ENCODE measurements at regions not wholly inside any gene's neighbourhood (a gene's known extent, or its start where the extent isn't known, plus 50 kb on each side); places are given as distances from the start of the nearest gene placed in this dataset.
"Not testable (repeated sequence)": the region's sequence is repeated elsewhere in the genome, so short reads cannot be mapped to it uniquely, and the experiment has no call there.

- H3K4me1 ChIP-seq, H4K20me1 ChIP-seq, H3K4me2 ChIP-seq, H3K36me3 ChIP-seq, H3K4me3 ChIP-seq, H3K9me3 ChIP-seq, H3K27ac ChIP-seq, H3K9ac ChIP-seq, H3K27me3 ChIP-seq: not testable (repeated sequence)
Observed at GRCh38 chr1:223998676-223999455, 115.0 kb upstream of the FBXO28 start.

- H3K9ac ChIP-seq, H3K4me1 ChIP-seq, H4K20me1 ChIP-seq, H3K9me3 ChIP-seq, H3K36me3 ChIP-seq, H3K27ac ChIP-seq, H3K27me3 ChIP-seq, H3K4me2 ChIP-seq, H3K4me3 ChIP-seq: not testable (repeated sequence)
Observed at GRCh38 chr1:223996376-223996775, 117.5 kb upstream of the FBXO28 start.

GRCh38 chr1:223992456-223993246, 121.3 kb upstream of the FBXO28 start:
- Histone ChIP-seq H3K27ac (peak overlapping the region; percentile 67), H3K9ac (peak overlapping the region; percentile 82), H3K4me2 (peak overlapping the region; percentile 78), H3K4me3 (peak overlapping the region; percentile 75)
- H4K20me1 ChIP-seq, H3K36me3 ChIP-seq, H3K27me3 ChIP-seq, H3K4me1 ChIP-seq, H3K9me3 ChIP-seq: not testable (repeated sequence)

- not testable (repeated sequence) for H4K20me1 ChIP-seq, H3K27me3 ChIP-seq, H3K9me3 ChIP-seq, H3K4me2 ChIP-seq, H3K4me1 ChIP-seq, H3K9ac ChIP-seq, H3K27ac ChIP-seq, H3K36me3 ChIP-seq, H3K4me3 ChIP-seq
Observed at GRCh38 chr1:223991297-223991857, 122.5 kb upstream of the FBXO28 start.

GRCh38 chr1:223961985-223962384, 116.2 kb upstream of the TP53BP2 start:
- H3K4me2 ChIP-seq, H3K27me3 ChIP-seq, H3K27ac ChIP-seq, H3K36me3 ChIP-seq, H3K4me3 ChIP-seq, H3K9ac ChIP-seq, H3K9me3 ChIP-seq, H4K20me1 ChIP-seq, H3K4me1 ChIP-seq: not testable (repeated sequence)

GRCh38 chr1:223952801-223953200, 107.1 kb upstream of the TP53BP2 start:
- H3K9me3 ChIP-seq, H3K9ac ChIP-seq, H3K27ac ChIP-seq: not testable (repeated sequence)

GRCh38 chr1:223951551-223951950, 105.8 kb upstream of the TP53BP2 start:
- H3K4me2 ChIP-seq, H3K4me1 ChIP-seq, H3K9me3 ChIP-seq, H3K9ac ChIP-seq, H3K27ac ChIP-seq, H4K20me1 ChIP-seq, H3K4me3 ChIP-seq, H3K27me3 ChIP-seq, H3K36me3 ChIP-seq: not testable (repeated sequence)

More at GRCh38 chr1:223952801-223953200, 107.1 kb upstream of the TP53BP2 start:
- H3K4me3 ChIP-seq, H3K36me3 ChIP-seq, H3K27me3 ChIP-seq, H3K4me2 ChIP-seq, H4K20me1 ChIP-seq, H3K4me1 ChIP-seq: not testable (repeated sequence)

GRCh38 chr1:223949944-223950343, 104.2 kb upstream of the TP53BP2 start:
- H3K27ac ChIP-seq, H3K4me3 ChIP-seq, H4K20me1 ChIP-seq, H3K9me3 ChIP-seq, H3K36me3 ChIP-seq, H3K9ac ChIP-seq, H3K4me1 ChIP-seq, H3K4me2 ChIP-seq, H3K27me3 ChIP-seq: not testable (repeated sequence)

- not testable (repeated sequence) for H4K20me1 ChIP-seq, H3K9ac ChIP-seq, H3K27me3 ChIP-seq, H3K4me1 ChIP-seq, H3K36me3 ChIP-seq, H3K9me3 ChIP-seq, H3K27ac ChIP-seq, H3K4me3 ChIP-seq, H3K4me2 ChIP-seq
Observed at GRCh38 chr1:223948041-223948440, 102.3 kb upstream of the TP53BP2 start.

- not testable (repeated sequence) for H3K4me2 ChIP-seq, H3K9ac ChIP-seq, H3K9me3 ChIP-seq, H3K27me3 ChIP-seq, H3K27ac ChIP-seq, H3K36me3 ChIP-seq, H3K4me1 ChIP-seq, H4K20me1 ChIP-seq, H3K4me3 ChIP-seq
Observed at GRCh38 chr1:223936592-223936991, 90.8 kb upstream of the TP53BP2 start.

- H3K36me3 ChIP-seq, H3K4me2 ChIP-seq, H3K9me3 ChIP-seq, H3K4me1 ChIP-seq, H3K27me3 ChIP-seq, H4K20me1 ChIP-seq, H3K27ac ChIP-seq, H3K4me3 ChIP-seq, H3K9ac ChIP-seq: not testable (repeated sequence)
Observed at GRCh38 chr1:223931476-223931875, 85.7 kb upstream of the TP53BP2 start.

- not testable (repeated sequence) for H4K20me1 ChIP-seq, H3K36me3 ChIP-seq, H3K9me3 ChIP-seq, H3K27me3 ChIP-seq, H3K4me1 ChIP-seq, H3K4me2 ChIP-seq, H3K4me3 ChIP-seq, H3K9ac ChIP-seq, H3K27ac ChIP-seq
Observed at GRCh38 chr1:223920805-223921204, 75.1 kb upstream of the TP53BP2 start.

GRCh38 chr1:223915476-223915875, 69.7 kb upstream of the TP53BP2 start:
- H4K20me1 ChIP-seq, H3K9ac ChIP-seq, H3K27me3 ChIP-seq, H3K9me3 ChIP-seq, H3K4me3 ChIP-seq, H3K27ac ChIP-seq, H3K4me1 ChIP-seq, H3K36me3 ChIP-seq, H3K4me2 ChIP-seq: not testable (repeated sequence)

GRCh38 chr1:223913715-223914114, 68.0 kb upstream of the TP53BP2 start:
- H3K4me2 ChIP-seq, H4K20me1 ChIP-seq, H3K36me3 ChIP-seq, H3K4me3 ChIP-seq, H3K27me3 ChIP-seq, H3K4me1 ChIP-seq, H3K9me3 ChIP-seq, H3K27ac ChIP-seq, H3K9ac ChIP-seq: not testable (repeated sequence)
